OCI-M1 (cell line): ENCODE measurements at regions not wholly inside any gene's neighbourhood (a gene's known extent, or its start where the extent isn't known, plus 50 kb on each side); places are given as distances from the start of the nearest gene placed in this dataset.
"Not testable (repeated sequence)": the region's sequence is repeated elsewhere in the genome, so short reads cannot be mapped to it uniquely, and the experiment has no call there.

Experiments used
- DNase-seq: peaks from one replicate; lab custom pipeline; 2025; lab: John Stamatoyannopoulos, UW

- DNase-seq: no peak
Measured at GRCh38 chr9:115804206-115804605, 349.4 kb upstream of the PAPPA start.

GRCh38 chr9:115808108-115808507, 345.5 kb upstream of the PAPPA start:
- DNase-seq: no peak

- DNase-seq: no peak
Measured at GRCh38 chr9:115808695-115809094, 344.9 kb upstream of the PAPPA start.

- no peak for DNase-seq
Measured at GRCh38 chr9:115810166-115810565, 343.4 kb upstream of the PAPPA start.

DNA sequence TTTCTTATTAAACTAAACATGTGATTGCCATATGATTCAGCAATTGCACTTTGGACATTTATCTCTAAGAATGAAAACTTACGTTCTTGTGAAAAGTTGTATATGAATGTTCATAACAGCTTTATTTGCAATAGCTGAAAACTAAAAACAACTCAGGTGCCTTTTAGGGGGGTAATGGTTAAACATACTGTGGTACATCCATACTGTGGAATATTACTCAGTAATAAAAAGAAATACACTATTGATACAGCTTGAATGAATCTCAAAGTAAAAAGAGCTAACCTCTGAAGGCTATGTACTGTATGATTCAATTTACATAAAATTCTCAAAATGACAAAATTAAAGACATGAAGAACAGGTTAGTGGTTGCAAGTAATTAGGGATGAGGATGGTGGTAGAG, 339.5 kb upstream of the PAPPA start:
- no peak for DNase-seq

DNA sequence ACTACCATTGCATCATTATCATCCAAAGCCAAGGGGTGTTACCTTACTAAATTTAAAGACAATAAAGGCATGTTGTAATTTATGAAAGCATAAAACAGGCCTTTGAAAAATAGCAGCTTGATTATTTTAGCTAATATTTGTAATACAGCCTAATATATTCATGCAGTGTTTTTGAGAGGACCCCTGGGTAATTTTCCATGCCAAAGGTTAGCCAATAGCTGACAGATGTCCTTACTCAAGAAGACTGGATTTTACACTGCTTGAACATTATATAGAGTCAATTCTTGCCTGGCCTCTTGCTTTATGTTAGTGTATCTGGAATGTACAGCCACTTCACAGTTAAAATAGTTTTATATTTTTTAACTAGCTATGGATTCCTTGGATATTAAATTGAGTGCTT, 337.8 kb upstream of the PAPPA start:
- DNase-seq: no peak

DNA sequence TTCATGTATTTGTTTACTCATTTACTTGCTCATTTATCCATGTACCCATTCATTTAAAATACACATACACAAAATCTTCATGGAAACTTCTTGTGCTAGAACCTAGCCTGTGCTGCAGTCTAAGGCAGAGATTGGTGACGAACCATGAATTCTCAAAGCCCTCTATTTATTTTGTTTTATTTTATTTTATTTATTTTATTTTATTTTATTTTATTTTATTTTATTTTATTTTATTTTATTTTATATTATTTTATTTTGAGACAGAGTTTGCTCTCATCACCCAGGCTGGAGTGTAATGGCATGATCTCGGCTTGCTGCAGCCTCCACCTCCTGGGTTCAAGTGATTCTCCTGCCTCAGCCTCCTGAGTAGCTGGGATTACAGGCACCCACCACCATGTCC, 334.9 kb upstream of the PAPPA start:
- not testable (repeated sequence) for DNase-seq

GRCh38 chr9:115832031-115832430, 321.6 kb upstream of the PAPPA start:
- DNase-seq: no peak

GRCh38 chr9:115837618-115838017, 316.0 kb upstream of the PAPPA start:
- no peak for DNase-seq

DNA sequence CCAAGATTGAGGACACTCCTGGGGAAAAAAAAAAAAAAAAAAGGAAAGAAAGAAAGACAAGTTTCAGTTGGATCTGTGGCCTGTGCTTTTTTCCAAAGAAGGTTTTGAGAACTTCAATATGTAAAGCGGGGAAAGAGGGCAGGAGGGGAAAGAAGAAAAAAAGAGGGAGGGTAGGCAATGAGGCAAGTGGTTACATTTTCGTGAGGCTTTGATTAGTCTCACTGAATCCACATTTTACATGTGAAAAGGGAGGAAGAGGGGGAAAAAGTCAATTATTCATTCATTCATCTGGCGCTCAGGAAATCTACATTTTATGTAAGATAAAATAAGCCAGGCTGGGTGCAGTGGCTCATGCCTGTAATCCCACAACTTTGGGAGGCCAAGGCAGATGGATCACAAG, 315.2 kb upstream of the PAPPA start:
- no peak for DNase-seq

- not testable (repeated sequence) for DNase-seq
Measured at GRCh38 chr9:115844433-115844832, 309.2 kb upstream of the PAPPA start.

DNA sequence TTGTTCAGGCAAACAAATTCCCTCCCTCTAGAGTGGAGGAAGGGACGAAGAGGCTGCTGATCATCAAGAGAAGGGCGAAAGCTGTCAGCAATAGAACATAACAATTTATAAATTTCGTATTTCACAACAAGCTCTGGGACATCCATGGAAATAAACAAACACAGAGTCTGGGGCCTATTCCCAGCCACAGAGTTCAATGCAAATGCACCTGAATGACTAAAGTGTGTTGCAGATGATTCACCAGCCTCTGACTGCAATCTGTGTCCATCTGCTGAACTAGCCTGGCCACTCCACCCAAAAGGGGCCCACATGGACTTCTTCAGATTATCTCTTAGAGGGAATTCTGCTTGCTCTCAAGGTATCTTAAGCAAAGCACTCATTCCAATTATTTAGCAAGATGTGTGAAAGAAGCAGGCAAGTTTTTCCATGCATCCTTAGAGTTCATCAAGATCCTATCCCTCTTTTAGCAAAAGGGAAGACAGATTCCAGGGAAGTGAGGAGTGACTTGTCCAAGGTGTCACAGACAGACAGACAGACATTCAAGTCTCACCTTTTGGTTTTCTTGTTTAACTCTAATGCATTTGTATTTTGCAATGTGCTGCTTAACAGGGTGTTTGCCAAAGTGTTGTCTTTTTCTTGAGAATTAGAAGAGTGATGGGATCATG, 307.8 kb upstream of the PAPPA start:
- DNase-seq: no peak

DNA sequence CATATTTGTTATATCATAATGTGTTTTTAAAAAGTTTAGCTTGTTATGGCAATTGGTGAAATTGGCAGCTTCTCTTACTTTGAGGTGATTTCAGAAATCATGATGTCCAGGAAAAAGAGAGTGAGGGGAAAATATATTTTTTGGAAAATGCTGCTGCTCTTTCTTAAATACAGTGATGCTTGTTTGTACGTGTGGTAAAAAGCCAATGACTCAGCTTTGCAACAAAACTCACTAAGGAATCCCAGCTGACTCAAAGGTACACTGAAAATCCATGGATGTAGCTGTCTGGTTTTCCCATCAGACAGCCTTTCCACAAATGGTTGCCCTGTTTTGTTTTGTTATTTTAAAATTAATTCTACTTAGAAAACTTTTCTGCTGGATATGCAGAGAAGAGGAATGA, 306.4 kb upstream of the PAPPA start:
- no peak for DNase-seq

- no peak for DNase-seq
Measured at GRCh38 chr9:115849679-115850412, 303.7 kb upstream of the PAPPA start.

- DNase-seq: no peak
Measured at GRCh38 chr9:115850548-115851304, 302.9 kb upstream of the PAPPA start.

- no peak for DNase-seq
Measured at GRCh38 chr9:115855458-115856133, 298.0 kb upstream of the PAPPA start.

- not testable (repeated sequence) for DNase-seq
Measured at GRCh38 chr9:115858421-115858820, 295.2 kb upstream of the PAPPA start.

DNA sequence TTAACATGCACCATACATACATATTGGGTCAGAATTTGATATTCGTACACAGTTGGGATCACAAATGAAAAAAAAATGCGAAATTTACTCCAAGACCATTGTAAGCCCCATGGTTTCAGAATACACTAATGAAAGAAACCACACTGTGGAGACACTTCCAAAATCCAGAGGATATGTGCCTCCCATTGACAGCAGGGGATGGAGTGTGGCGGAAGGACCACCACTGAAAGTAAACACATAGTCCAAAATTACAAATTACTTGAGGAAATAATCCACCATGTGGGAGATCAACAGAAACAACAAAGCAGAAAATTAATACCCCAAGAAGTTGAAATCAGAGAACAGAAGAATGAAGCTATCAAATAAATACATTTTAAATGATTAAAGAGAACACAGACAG, 291.6 kb upstream of the PAPPA start:
- no peak for DNase-seq

DNA sequence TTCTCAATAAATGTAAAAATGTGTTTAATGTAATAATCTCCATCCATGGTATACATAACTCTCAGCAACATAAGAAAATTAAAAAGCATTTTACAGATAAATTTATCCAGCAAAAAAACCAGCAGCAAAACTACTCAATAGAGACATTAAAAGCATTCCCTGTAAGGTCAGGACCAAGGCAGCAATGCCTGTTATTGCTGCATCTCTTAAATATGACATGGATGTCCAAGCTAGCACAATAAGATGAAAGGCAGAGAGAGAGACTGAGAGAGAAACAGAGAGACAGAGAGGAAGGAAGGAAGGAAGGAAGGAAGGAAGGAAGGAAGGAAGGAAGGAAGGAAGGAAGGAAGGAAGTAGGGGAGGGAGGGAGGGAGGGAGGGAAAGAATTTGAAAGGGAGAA, 289.0 kb upstream of the PAPPA start:
- no peak for DNase-seq

DNA sequence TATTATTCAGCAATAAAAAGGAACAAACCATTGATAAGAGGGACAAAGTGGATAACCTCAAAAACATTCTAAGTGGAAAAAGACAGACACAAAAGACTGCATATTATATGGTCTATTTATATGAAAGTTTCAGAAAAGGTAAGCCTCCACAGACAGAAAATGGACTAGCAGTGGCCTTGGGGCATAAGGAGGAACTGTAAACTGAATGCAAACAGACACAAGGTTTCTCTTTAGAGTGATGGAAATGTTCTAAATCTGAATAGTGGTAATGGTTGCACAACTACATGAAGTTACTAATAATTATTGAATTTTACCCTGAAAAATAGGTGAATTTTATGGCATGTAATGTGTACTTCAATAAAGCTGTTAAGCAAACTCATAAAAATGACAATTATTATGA, 286.3 kb upstream of the PAPPA start:
- DNase-seq: no peak

GRCh38 chr9:115877852-115878438, 275.6 kb upstream of the PAPPA start:
- no peak for DNase-seq

DNA sequence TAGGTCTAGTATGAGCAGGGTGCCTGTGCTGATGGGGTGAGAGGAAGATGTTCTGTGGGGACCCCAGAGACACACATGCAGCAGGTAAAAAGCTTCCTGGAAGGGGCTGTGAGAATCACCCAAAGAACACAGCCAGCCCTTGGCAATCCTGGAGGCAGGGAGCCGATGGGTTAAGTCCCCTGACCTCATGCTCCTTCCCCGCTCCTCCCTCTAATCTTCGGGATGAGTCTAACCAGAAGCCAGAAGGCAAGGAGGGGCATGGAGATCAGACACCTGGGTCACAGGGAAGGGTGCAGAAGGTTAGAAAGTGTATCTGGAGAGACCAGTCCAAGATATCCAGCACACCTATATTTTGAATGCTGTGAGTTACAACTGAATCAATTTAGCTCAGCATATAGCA, 274.1 kb upstream of the PAPPA start:
- DNase-seq: no peak
